OCI-LY3 (cell line): ENCODE measurements at regions not wholly inside any gene's neighbourhood (a gene's known extent, or its start where the extent isn't known, plus 50 kb on each side); places are given as distances from the start of the nearest gene placed in this dataset.

Experiments
- H2AFZ ChIP-seq: fragments of 200-600, 300-600 bp; shearing (Covaris generic); 2 replicates; pipeline ENCODE4 v1.6.0; 2014; ENCODE audit warnings: antibody characterized with exemption, low read depth, low read length
- H3K27ac ChIP-seq: fragments of 200-600, 300-600 bp; sonication (generic); 2 replicates; pipeline ENCODE4 v1.5.1; 2014; ENCODE audit warnings: mild to moderate bottlenecking, low read length, moderate library complexity, mixed read lengths
- H3K27me3 ChIP-seq: fragments of 200-600, 300-600 bp; sonication (generic); 2 replicates; pipeline ENCODE4 v1.6.1; 2014; ENCODE audit warnings: low read depth, low read length, mixed read lengths
- H3K36me3 ChIP-seq: fragments of 200-600, 300-600 bp; sonication (generic); replicated peaks from 2 replicates; pipeline ENCODE3; 2014; ENCODE audit warnings: low read depth, low read length, mixed read lengths
- H3K4me1 ChIP-seq: fragments of 300-600, 200-600 bp; sonication (generic); 2 replicates; pipeline ENCODE4 v1.6.1; 2014; ENCODE audit warnings: low read length, mixed read lengths
- H3K4me2 ChIP-seq: fragments of 200-600, 300-600 bp; sonication (generic); 2 replicates; pipeline ENCODE4 v1.6.1; 2014; ENCODE audit warnings: low read length, mixed read lengths
- H3K4me3 ChIP-seq: fragments of 300-600, 200-600 bp; sonication (generic); 2 replicates; pipeline ENCODE4 v1.5.1; 2014; ENCODE audit warnings: antibody characterized with exemption, mild to moderate bottlenecking, low read length, moderate library complexity
- H3K79me2 ChIP-seq: fragments of 300-600, 200-600 bp; shearing (Covaris generic); 2 replicates; pipeline ENCODE4 v1.6.1; 2014; ENCODE audit warnings: mild to moderate bottlenecking, low read length, mixed read lengths
- H3K9ac ChIP-seq: fragments of 300-600, 200-600 bp; shearing (Covaris generic); 2 replicates; pipeline ENCODE4 v1.6.0; 2014; ENCODE audit warnings: mild to moderate bottlenecking, low read length, moderate library complexity
- H3K9me3 ChIP-seq: fragments of 200-600, 300-600 bp; shearing (Covaris generic); 2 replicates; pipeline ENCODE4 v1.6.1; 2014; ENCODE audit warnings: low read length, mixed read lengths; ENCODE audit not compliant: insufficient read depth
- H4K20me1 ChIP-seq: fragments of 200-600, 300-600 bp; sonication (generic); 2 replicates; pipeline ENCODE4 v1.6.1; 2016; ENCODE audit warnings: low read length, mixed read lengths; ENCODE audit not compliant: insufficient read depth
- CTCF ChIP-seq: fragments of 200-600, 300-600 bp; sonication (generic); IDR thresholded peaks from 2 replicates; pipeline ENCODE4 v1.5.1; 2014; ENCODE audit warnings: antibody characterized with exemption, low read length, low read depth
- EZH2phosphoT487 ChIP-seq: fragments of 200-600 bp; shearing (Covaris generic); IDR thresholded peaks from 2 replicates; pipeline ENCODE4 v1.6.1; 2018; ENCODE audit warnings: antibody characterized with exemption, mixed run types, low read depth

GRCh38 chr9:14500705-14501104 is 186.8 kb upstream of the NFIB start:
- no peak overlapping the region for H2AFZ ChIP-seq

GRCh38 chr9:14499976-14500375 is 186.0 kb upstream of the NFIB start:
- TF ChIP-seq EZH2phosphoT487 (no peak), CTCF (no peak)
- no peak overlapping the region for H3K27ac ChIP-seq
- H3K4me1 ChIP-seq = peaks cover 19% of the 10 kb centered on the region
- no peaks in the 10 kb centered on the region for H3K9me3 ChIP-seq
- H3K27me3 ChIP-seq = peaks cover 58% of the 10 kb centered on the region
- H3K79me2 ChIP-seq = no peaks in the 10 kb centered on the region
- no peak overlapping the region for H2AFZ ChIP-seq
- peak overlapping the region; percentile 50 for H3K4me2 ChIP-seq
- H3K9ac ChIP-seq = no peak overlapping the region
- H3K36me3 ChIP-seq = no peaks in the 10 kb centered on the region
- H4K20me1 ChIP-seq = no peaks in the 10 kb centered on the region
- H3K4me3 ChIP-seq = peak overlapping the region; percentile 27; the same call in 1 of the 2 replicates

More at GRCh38 chr9:14500705-14501104, 186.8 kb upstream of the NFIB start:
- peak overlapping the region; percentile 27 for H3K4me3 ChIP-seq
- H3K9me3 ChIP-seq = no peaks in the 10 kb centered on the region
- no peak for TF ChIP-seq EZH2phosphoT487
- no peak for TF ChIP-seq CTCF
- no peaks in the 10 kb centered on the region for H3K36me3 ChIP-seq
- peaks cover 64% of the 10 kb centered on the region for H3K27me3 ChIP-seq
- H3K4me2 ChIP-seq = peak overlapping the region; percentile 50
- H3K9ac ChIP-seq = no peak overlapping the region
- H3K4me1 ChIP-seq = peaks cover 17% of the 10 kb centered on the region
- H3K27ac ChIP-seq = no peak overlapping the region
- H3K79me2 ChIP-seq = no peaks in the 10 kb centered on the region
- no peaks in the 10 kb centered on the region for H4K20me1 ChIP-seq

GRCh38 chr9:14498824-14499223 is 184.9 kb upstream of the NFIB start:
- no peaks in the 10 kb centered on the region for H3K79me2 ChIP-seq
- H4K20me1 ChIP-seq = no peaks in the 10 kb centered on the region
- H3K4me3 ChIP-seq = no peak overlapping the region
- no peaks in the 10 kb centered on the region for H3K36me3 ChIP-seq
- H3K27ac ChIP-seq = no peak overlapping the region
- H3K9ac ChIP-seq = no peak overlapping the region
- H3K27me3 ChIP-seq = peaks cover 57% of the 10 kb centered on the region
- no peak overlapping the region for H3K4me2 ChIP-seq
- no peak for TF ChIP-seq EZH2phosphoT487
- no peak for TF ChIP-seq CTCF
- H3K4me1 ChIP-seq = peaks cover 19% of the 10 kb centered on the region
- no peak overlapping the region for H2AFZ ChIP-seq
- H3K9me3 ChIP-seq = no peaks in the 10 kb centered on the region

GRCh38 chr9:14497476-14497875 is 183.5 kb upstream of the NFIB start:
- no peaks in the 10 kb centered on the region for H3K9me3 ChIP-seq
- no peaks in the 10 kb centered on the region for H4K20me1 ChIP-seq
- no peaks in the 10 kb centered on the region for H3K79me2 ChIP-seq
- TF ChIP-seq EZH2phosphoT487 (no peak), CTCF (no peak)
- H2AFZ ChIP-seq = no peak overlapping the region
- H3K36me3 ChIP-seq = no peaks in the 10 kb centered on the region
- peaks cover 53% of the 10 kb centered on the region for H3K27me3 ChIP-seq
- H3K4me1 ChIP-seq = peaks cover 19% of the 10 kb centered on the region
- H3K9ac ChIP-seq = no peak overlapping the region
- H3K4me2 ChIP-seq = no peak overlapping the region
- H3K4me3 ChIP-seq = no peak overlapping the region
- H3K27ac ChIP-seq = no peak overlapping the region
